Endodermal cell (in vitro differentiated cells): ENCODE measurements at regions not wholly inside any gene's neighbourhood (a gene's known extent, or its start where the extent isn't known, plus 50 kb on each side); places are given as distances from the start of the nearest gene placed in this dataset.
"Not testable (repeated sequence)": the region's sequence is repeated elsewhere in the genome, so short reads cannot be mapped to it uniquely, and the experiment has no call there.

Source experiments
- DNase-seq: peaks from one replicate; pipeline ENCODE4 v3.0.0-alpha.2; 2017
- H3K27ac ChIP-seq: 2 replicates; pipeline ENCODE4 v1.5.1; 2013; ENCODE audit warnings: mild to moderate bottlenecking, low read depth, low read length, moderate library complexity
- H3K27me3 ChIP-seq: 2 replicates; pipeline ENCODE4 v1.6.1; 2013; ENCODE audit warnings: mild to moderate bottlenecking, low read length, moderate library complexity; ENCODE audit not compliant: insufficient read depth, control insufficient read depth, poor library complexity, severe bottlenecking
- H3K36me3 ChIP-seq: 2 replicates; pipeline ENCODE4 v1.7.0; 2013; ENCODE audit warnings: mild to moderate bottlenecking, low read length, moderate library complexity; ENCODE audit not compliant: control insufficient read depth, insufficient read depth
- H3K4me1 ChIP-seq: one replicate; pipeline ENCODE4 v1.7.0; 2013; ENCODE audit warnings: low read length; ENCODE audit not compliant: control insufficient read depth, insufficient read depth
- H3K4me3 ChIP-seq: 2 replicates; pipeline ENCODE4 v1.5.1; 2013; ENCODE audit warnings: mild to moderate bottlenecking, low read length, moderate library complexity
- H3K9ac ChIP-seq: 2 replicates; pipeline ENCODE4 v1.6.1; 2013; ENCODE audit warnings: mild to moderate bottlenecking, low read length, moderate library complexity; ENCODE audit not compliant: poor library complexity, severe bottlenecking; ENCODE audit errors: extremely low read depth
- H3K9me3 ChIP-seq: 2 replicates; pipeline ENCODE4 v1.6.1; 2013; ENCODE audit warnings: mild to moderate bottlenecking, low read length, moderate library complexity; ENCODE audit not compliant: control insufficient read depth
- H3K27ac Mint-ChIP-seq: 2 replicates; pipeline ENCODE4 v1.8.0; 2020; ENCODE audit warnings: mixed read lengths
- H3K27me3 Mint-ChIP-seq: 2 replicates; pipeline ENCODE4 v1.8.0; 2021; ENCODE audit warnings: mild to moderate bottlenecking, mixed read lengths; ENCODE audit not compliant: insufficient read depth
- H3K36me3 Mint-ChIP-seq: 2 replicates; pipeline ENCODE4 v1.8.0; 2020; ENCODE audit warnings: low read depth, mixed read lengths
- H3K4me1 Mint-ChIP-seq: 2 replicates; pipeline ENCODE4 v1.8.0; 2020; ENCODE audit warnings: mixed read lengths
- H3K4me3 Mint-ChIP-seq: 2 replicates; pipeline ENCODE4 v1.8.0; 2020; ENCODE audit warnings: mild to moderate bottlenecking, moderate library complexity, mixed read lengths
- H3K9me3 Mint-ChIP-seq: 2 replicates; pipeline ENCODE4 v1.8.0; 2020; ENCODE audit warnings: mild to moderate bottlenecking, mixed read lengths
- WGBS, 2 experiments: methylation state at CpG; one replicate each; pipeline versions ENCODE4 v1.1.5 to v1.1.7; 2013; ENCODE audit warnings: missing lambda C conversion rate in 2 of 2, mixed read lengths in 1 of 2; ENCODE audit not compliant: insufficient coverage in 1 of 2, insufficient read length in 1 of 2; 5-methylcytosine and 5-hydroxymethylcytosine counted together
- TF ChIP-seq, protein P1 (sequence below): fragments of 200-600 bp; sonication (generic); conservative IDR thresholded peaks from 2 replicates; pipeline ENCODE4 v1.5.0; 2021; ENCODE audit warnings: antibody characterized with exemption, mild to moderate bottlenecking

GRCh38 chr9:135410831-135411473, 68.6 kb upstream of the PPP1R26 start:
- Histone ChIP-seq H3K36me3 (no peaks in the 10 kb centered on the region), H3K9me3 (no peaks in the 10 kb centered on the region), H3K27me3 (no peaks in the 10 kb centered on the region), H3K4me3 (no peak overlapping the region), H3K27ac (no peak overlapping the region), H3K4me1 (no peaks in the 10 kb centered on the region), H3K9ac (no peak overlapping the region)
- no peaks in the 10 kb centered on the region for H3K4me1 Mint-ChIP-seq
- no peak overlapping the region for H3K27ac Mint-ChIP-seq
- H3K9me3 Mint-ChIP-seq: no peaks in the 10 kb centered on the region
- no peaks in the 10 kb centered on the region for H3K36me3 Mint-ChIP-seq
- peak; percentile 58 for DNase-seq
- no peaks in the 10 kb centered on the region for H3K27me3 Mint-ChIP-seq
- H3K4me3 Mint-ChIP-seq: no peak overlapping the region
- TF ChIP-seq, protein P1, sequence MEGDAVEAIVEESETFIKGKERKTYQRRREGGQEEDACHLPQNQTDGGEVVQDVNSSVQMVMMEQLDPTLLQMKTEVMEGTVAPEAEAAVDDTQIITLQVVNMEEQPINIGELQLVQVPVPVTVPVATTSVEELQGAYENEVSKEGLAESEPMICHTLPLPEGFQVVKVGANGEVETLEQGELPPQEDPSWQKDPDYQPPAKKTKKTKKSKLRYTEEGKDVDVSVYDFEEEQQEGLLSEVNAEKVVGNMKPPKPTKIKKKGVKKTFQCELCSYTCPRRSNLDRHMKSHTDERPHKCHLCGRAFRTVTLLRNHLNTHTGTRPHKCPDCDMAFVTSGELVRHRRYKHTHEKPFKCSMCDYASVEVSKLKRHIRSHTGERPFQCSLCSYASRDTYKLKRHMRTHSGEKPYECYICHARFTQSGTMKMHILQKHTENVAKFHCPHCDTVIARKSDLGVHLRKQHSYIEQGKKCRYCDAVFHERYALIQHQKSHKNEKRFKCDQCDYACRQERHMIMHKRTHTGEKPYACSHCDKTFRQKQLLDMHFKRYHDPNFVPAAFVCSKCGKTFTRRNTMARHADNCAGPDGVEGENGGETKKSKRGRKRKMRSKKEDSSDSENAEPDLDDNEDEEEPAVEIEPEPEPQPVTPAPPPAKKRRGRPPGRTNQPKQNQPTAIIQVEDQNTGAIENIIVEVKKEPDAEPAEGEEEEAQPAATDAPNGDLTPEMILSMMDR: peak; percentile 37
- WGBS, 2 experiments: 94 to 100% methylated on average over 6 to 19 of the region's 20 CpGs

GRCh38 chr9:135411605-135412004, 68.0 kb upstream of the PPP1R26 start:
- not testable (repeated sequence) for H3K27ac Mint-ChIP-seq, H3K4me1 ChIP-seq, H3K27ac ChIP-seq, H3K9me3 Mint-ChIP-seq, H3K36me3 ChIP-seq, H3K4me3 Mint-ChIP-seq, H3K4me1 Mint-ChIP-seq, H3K4me3 ChIP-seq, H3K36me3 Mint-ChIP-seq, H3K9ac ChIP-seq, H3K27me3 Mint-ChIP-seq, DNase-seq, H3K27me3 ChIP-seq, H3K9me3 ChIP-seq
- 80 to 96% methylated on average over 1 to 5 of the region's 7 CpGs for WGBS, 2 experiments

DNA sequence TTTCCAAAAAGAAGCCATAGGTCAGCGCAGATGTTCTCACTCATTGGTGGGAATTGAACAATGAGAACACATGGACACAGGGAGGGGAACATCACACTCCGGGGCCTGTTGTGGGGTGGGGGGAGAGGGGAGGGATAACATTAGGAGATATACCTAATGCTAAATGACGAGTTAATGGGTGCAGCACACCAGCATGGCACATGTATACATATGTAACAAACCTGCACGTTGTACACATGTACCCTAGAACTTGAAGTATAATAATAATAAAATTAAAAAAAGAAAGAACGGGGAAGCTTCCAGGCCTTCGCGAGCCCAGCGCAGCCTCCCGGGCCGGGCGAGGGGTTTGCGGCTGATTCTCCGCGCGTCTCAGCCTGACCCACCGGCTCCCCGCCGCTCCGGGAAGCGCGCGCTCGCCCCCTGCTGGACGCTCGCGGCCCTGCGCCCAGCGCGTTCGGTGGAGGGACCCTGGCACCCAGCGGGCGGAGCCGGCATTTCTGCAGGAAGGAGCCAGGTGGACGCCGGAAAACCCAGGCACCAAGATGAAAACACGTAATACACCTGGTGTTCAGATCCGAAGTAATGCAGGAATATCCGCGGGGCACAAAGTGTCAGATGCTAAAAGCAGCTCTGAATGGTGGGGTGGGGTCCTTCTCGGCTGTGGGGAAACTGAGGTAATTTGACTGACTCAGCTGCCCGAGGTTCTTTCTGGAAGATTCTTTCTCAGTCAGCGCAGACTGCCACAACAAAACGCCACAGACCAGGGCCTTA, 67.1 kb upstream of the PPP1R26 start:
- not testable (repeated sequence) for H3K4me1 Mint-ChIP-seq, H3K36me3 ChIP-seq, H3K4me1 ChIP-seq, H3K27me3 ChIP-seq, H3K9ac ChIP-seq, H3K36me3 Mint-ChIP-seq, H3K9me3 ChIP-seq, H3K9me3 Mint-ChIP-seq, H3K27me3 Mint-ChIP-seq, H3K27ac Mint-ChIP-seq, H3K4me3 ChIP-seq, H3K27ac ChIP-seq, H3K4me3 Mint-ChIP-seq
- peak; percentile 96 for DNase-seq
- WGBS, 2 experiments: 19 to 35% methylated on average over 19 to 41 of the region's 43 CpGs
- TF ChIP-seq, protein P1: peak; percentile 100
